NCI-H1105 (cell line): ENCODE measurements at regions not wholly inside any gene's neighbourhood (a gene's known extent, or its start where the extent isn't known, plus 50 kb on each side); places are given as distances from the start of the nearest gene placed in this dataset.

ENCODE experiments used
- DNase-seq: peaks from one replicate; lab custom pipeline; 2025; lab: John Stamatoyannopoulos, UW

- DNase-seq = no peak
Observed at GRCh38 chr14:54209511-54210250, 187.1 kb upstream of the CDKN3 start.

GRCh38 chr14:54211551-54212308 is 185.1 kb upstream of the CDKN3 start:
- no peak for DNase-seq

GRCh38 chr14:54213536-54213935 is 183.3 kb upstream of the CDKN3 start:
- DNase-seq = no peak

GRCh38 chr14:54216827-54217226 is 180.0 kb upstream of the CDKN3 start:
- no peak for DNase-seq

- no peak for DNase-seq
Observed at GRCh38 chr14:54219261-54220070, 177.3 kb upstream of the CDKN3 start.

GRCh38 chr14:54220071-54220703 is 176.6 kb upstream of the CDKN3 start:
- DNase-seq = no peak

- no peak for DNase-seq
Observed at GRCh38 chr14:54220704-54221431, 175.9 kb upstream of the CDKN3 start.

- DNase-seq = no peak
Observed at GRCh38 chr14:54221432-54221803, 175.4 kb upstream of the CDKN3 start.

- no peak for DNase-seq
Observed at GRCh38 chr14:54221971-54222370, 174.8 kb upstream of the CDKN3 start.

GRCh38 chr14:54223831-54224402 is 172.9 kb upstream of the CDKN3 start:
- DNase-seq = no peak

- peak; percentile 79 for DNase-seq
Observed at GRCh38 chr14:54225457-54226060, 171.2 kb upstream of the CDKN3 start.

GRCh38 chr14:54226103-54226502 is 170.7 kb upstream of the CDKN3 start:
- DNase-seq = no peak

GRCh38 chr14:54226558-54226957 is 170.2 kb upstream of the CDKN3 start:
- no peak for DNase-seq

- no peak for DNase-seq
Observed at GRCh38 chr14:54229136-54229535, 167.7 kb upstream of the CDKN3 start.

GRCh38 chr14:54230645-54231044 is 166.2 kb upstream of the CDKN3 start:
- no peak for DNase-seq

GRCh38 chr14:54232735-54233134 is 164.1 kb upstream of the CDKN3 start:
- DNase-seq = no peak

GRCh38 chr14:54241517-54241916 is 155.3 kb upstream of the CDKN3 start:
- no peak for DNase-seq

- DNase-seq = no peak
Observed at GRCh38 chr14:54251356-54251755, 145.5 kb upstream of the CDKN3 start.

GRCh38 chr14:54252072-54252730 is 144.6 kb upstream of the CDKN3 start:
- DNase-seq = no peak
